ENCODE measurements at regions not wholly inside any gene's neighbourhood (a gene's known extent, or its start where the extent isn't known, plus 50 kb on each side); places are given as distances from the start of the nearest gene placed in this dataset.

DNA sequence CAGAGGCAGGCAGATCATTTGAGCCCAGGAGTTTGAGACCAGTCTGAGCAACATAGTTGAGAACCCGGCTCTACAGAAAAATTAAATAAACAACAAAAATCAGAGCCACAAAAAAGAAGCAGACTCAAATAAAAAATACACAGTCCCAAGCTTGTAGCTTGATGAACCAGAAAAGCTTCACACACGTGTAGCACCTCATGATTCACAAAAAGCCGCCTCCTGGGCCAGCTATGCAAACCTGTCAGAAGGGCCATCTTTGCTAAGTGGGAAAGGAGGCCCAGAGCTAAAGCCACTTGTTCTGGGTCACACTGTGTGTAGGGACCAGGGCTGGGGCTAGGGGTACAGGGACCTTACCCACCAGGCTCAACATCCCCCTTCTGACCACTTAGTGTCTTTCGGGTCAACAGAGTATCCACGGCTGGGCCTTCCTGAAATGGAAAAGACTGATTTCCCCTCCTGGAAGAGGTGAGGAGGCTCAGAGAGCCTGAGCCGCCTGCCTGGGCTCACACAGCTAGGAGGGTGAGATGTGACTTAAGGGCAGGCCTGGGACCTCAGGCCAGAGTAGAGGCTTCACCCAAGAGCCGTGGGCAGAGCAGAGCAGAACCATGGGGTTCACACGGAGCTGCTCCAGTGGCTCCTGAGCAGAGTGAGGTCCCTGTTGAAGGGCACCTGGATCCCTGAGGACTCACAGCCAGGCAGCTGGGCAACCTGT lies 269.6 kb downstream of the PARN start:
- TF ChIP-seq, protein P1, sequence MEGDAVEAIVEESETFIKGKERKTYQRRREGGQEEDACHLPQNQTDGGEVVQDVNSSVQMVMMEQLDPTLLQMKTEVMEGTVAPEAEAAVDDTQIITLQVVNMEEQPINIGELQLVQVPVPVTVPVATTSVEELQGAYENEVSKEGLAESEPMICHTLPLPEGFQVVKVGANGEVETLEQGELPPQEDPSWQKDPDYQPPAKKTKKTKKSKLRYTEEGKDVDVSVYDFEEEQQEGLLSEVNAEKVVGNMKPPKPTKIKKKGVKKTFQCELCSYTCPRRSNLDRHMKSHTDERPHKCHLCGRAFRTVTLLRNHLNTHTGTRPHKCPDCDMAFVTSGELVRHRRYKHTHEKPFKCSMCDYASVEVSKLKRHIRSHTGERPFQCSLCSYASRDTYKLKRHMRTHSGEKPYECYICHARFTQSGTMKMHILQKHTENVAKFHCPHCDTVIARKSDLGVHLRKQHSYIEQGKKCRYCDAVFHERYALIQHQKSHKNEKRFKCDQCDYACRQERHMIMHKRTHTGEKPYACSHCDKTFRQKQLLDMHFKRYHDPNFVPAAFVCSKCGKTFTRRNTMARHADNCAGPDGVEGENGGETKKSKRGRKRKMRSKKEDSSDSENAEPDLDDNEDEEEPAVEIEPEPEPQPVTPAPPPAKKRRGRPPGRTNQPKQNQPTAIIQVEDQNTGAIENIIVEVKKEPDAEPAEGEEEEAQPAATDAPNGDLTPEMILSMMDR (IDR thresholded peaks at IDR 0.05; ENCODE audit: insufficient read depth, low read length), result no peak
- TF ChIP-seq, protein P2, sequence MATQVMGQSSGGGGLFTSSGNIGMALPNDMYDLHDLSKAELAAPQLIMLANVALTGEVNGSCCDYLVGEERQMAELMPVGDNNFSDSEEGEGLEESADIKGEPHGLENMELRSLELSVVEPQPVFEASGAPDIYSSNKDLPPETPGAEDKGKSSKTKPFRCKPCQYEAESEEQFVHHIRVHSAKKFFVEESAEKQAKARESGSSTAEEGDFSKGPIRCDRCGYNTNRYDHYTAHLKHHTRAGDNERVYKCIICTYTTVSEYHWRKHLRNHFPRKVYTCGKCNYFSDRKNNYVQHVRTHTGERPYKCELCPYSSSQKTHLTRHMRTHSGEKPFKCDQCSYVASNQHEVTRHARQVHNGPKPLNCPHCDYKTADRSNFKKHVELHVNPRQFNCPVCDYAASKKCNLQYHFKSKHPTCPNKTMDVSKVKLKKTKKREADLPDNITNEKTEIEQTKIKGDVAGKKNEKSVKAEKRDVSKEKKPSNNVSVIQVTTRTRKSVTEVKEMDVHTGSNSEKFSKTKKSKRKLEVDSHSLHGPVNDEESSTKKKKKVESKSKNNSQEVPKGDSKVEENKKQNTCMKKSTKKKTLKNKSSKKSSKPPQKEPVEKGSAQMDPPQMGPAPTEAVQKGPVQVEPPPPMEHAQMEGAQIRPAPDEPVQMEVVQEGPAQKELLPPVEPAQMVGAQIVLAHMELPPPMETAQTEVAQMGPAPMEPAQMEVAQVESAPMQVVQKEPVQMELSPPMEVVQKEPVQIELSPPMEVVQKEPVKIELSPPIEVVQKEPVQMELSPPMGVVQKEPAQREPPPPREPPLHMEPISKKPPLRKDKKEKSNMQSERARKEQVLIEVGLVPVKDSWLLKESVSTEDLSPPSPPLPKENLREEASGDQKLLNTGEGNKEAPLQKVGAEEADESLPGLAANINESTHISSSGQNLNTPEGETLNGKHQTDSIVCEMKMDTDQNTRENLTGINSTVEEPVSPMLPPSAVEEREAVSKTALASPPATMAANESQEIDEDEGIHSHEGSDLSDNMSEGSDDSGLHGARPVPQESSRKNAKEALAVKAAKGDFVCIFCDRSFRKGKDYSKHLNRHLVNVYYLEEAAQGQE (IDR thresholded peaks at IDR 0.05; ENCODE audit: insufficient replicate concordance, low read depth), result no peak
- TF ChIP-seq GABPA (IDR thresholded peaks at IDR 0.05; ENCODE audit: low read depth) (no peak), POLR2AphosphoS5 (IDR thresholded peaks at IDR 0.05; ENCODE audit: low read depth) (no peak), SPI1 (IDR thresholded peaks at IDR 0.05; ENCODE audit: borderline replicate concordance, low read depth) (no peak)
